ENCODE measurements at regions not wholly inside any gene's neighbourhood (a gene's known extent, or its start where the extent isn't known, plus 50 kb on each side); places are given as distances from the start of the nearest gene placed in this dataset.

DNA sequence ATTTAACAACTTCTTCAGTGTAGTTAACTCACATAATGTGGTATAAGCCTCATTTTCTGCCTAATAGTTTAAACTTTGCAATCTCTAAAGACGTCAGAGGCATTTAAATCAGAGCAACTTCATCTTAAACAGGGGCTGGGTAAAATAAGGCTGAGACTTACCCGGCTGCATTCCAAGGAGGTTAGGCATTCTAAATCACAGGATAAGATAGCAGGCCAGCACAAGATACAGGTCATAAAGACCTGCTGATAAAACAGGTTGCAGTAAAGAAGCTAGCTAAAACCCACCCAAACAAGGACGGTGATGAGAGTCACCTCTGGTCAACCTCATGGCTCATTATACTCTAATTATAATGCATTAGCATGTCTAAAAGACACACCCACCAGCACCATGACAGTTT, 115.6 kb upstream of the PKP2 start:
- Mint-ChIP-seq H3K27ac (no peak overlapping the region), H3K27me3 (peaks cover 0 to 2% of the 10 kb centered on the region in 2 donors), H3K9me3 (peaks cover 3 to 19% (median 12%) of the 10 kb centered on the region in 5 donors), H3K36me3 (no peaks in the 10 kb centered on the region), H3K4me3 (no peak overlapping the region), H3K4me1 (no peaks in the 10 kb centered on the region)
- ChIA-PET POLR2A (no interaction called here), CTCF (no interaction called here)
- H3K9me3 ChIP-seq (ENCODE audit: low read length), result no peaks in the 10 kb centered on the region
- H3K27ac ChIP-seq (ENCODE audit: low read depth, low read length), result no peak overlapping the region
- no peaks in the 10 kb centered on the region for H3K4me1 ChIP-seq (ENCODE audit: insufficient read depth, low read length)
- no peaks in the 10 kb centered on the region for H3K27me3 ChIP-seq (ENCODE audit: insufficient read depth, low read length, poor library complexity, severe bottlenecking)
- no peak for DNase-seq
- no peak overlapping the region for H3K4me3 ChIP-seq (ENCODE audit: low read length)
- no peaks in the 10 kb centered on the region for H3K36me3 ChIP-seq (ENCODE audit: insufficient read depth, low read length)

DNA sequence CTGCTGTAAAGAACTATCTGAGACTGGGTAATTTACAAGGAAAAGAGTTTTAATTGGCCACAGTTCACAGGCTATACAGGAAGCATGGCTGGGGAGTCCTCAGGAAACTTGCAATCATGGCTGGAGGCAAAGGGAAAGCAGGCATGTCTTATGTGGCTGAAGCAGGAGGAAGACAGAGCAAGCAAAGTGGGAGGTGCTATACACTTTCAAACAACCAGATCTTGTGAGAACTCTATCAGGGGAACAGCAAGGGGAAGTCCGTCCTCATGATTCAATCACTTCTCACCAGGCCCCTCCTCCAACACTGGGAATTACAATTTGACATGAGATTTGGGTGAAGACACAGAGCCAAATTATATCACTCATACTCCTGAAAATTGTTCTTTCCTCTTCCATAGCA, 109.5 kb upstream of the PKP2 start:
- peaks cover 0 to 1% of the 10 kb centered on the region in 2 donors for H3K27me3 Mint-ChIP-seq
- POLR2A ChIA-PET, result no interaction called here

DNA sequence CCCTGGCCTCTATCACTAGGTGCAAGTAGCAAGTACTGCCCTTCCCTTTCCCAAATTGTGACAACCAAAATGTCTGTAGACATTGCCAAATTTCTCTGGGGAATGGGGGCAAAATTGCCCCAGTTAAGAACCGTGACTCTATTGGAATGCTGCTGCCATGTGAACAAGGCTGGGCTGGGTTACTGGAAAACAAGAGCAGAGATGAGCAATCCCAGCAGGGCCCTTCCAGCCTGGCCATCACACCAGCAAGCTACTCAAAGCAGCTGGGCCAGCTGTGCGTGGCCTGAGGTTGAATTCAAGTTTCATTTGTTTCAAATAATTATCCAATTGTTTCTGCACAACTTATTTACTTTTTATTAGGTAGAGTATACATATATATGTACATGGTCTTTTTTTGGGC, 103.4 kb upstream of the PKP2 start:
- peaks cover 0 to 1% of the 10 kb centered on the region in 2 donors for H3K27me3 Mint-ChIP-seq
- H3K27ac Mint-ChIP-seq, result no peak overlapping the region
- no peak for DNase-seq
- Histone ChIP-seq H3K36me3 (ENCODE audit: insufficient read depth, low read length) (no peaks in the 10 kb centered on the region), H3K9me3 (ENCODE audit: low read length) (no peaks in the 10 kb centered on the region), H3K27me3 (ENCODE audit: insufficient read depth, low read length, poor library complexity, severe bottlenecking) (no peaks in the 10 kb centered on the region), H3K4me3 (ENCODE audit: low read length) (no peak overlapping the region), H3K4me1 (ENCODE audit: insufficient read depth, low read length) (no peaks in the 10 kb centered on the region), H3K27ac (ENCODE audit: low read depth, low read length) (no peak overlapping the region)
- ChIA-PET POLR2A (no interaction called here), CTCF (no interaction called here)
- no peak overlapping the region for H3K4me3 Mint-ChIP-seq
- H3K9me3 Mint-ChIP-seq, result peaks cover 0 to 13% (median 0%) of the 10 kb centered on the region in 5 donors
- no peaks in the 10 kb centered on the region for H3K36me3 Mint-ChIP-seq
- no peaks in the 10 kb centered on the region for H3K4me1 Mint-ChIP-seq

More for the DNA sequence above, 109.5 kb upstream of the PKP2 start:
- no peaks in the 10 kb centered on the region for H3K4me1 ChIP-seq (ENCODE audit: insufficient read depth, low read length)
- H3K9me3 ChIP-seq (ENCODE audit: low read length), result no peaks in the 10 kb centered on the region
- CTCF ChIA-PET, result no interaction called here
- Mint-ChIP-seq H3K4me3 (no peak overlapping the region), H3K9me3 (peaks cover 0 to 17% (median 6%) of the 10 kb centered on the region in 5 donors), H3K4me1 (no peaks in the 10 kb centered on the region), H3K27ac (peak overlapping the region in 1 of 8 donors; percentile 51), H3K36me3 (no peaks in the 10 kb centered on the region)
- H3K4me3 ChIP-seq (ENCODE audit: low read length), result no peak overlapping the region
- no peaks in the 10 kb centered on the region for H3K27me3 ChIP-seq (ENCODE audit: insufficient read depth, low read length, poor library complexity, severe bottlenecking)
- no peak for DNase-seq
- no peaks in the 10 kb centered on the region for H3K36me3 ChIP-seq (ENCODE audit: insufficient read depth, low read length)
- no peak overlapping the region for H3K27ac ChIP-seq (ENCODE audit: low read depth, low read length)

DNA sequence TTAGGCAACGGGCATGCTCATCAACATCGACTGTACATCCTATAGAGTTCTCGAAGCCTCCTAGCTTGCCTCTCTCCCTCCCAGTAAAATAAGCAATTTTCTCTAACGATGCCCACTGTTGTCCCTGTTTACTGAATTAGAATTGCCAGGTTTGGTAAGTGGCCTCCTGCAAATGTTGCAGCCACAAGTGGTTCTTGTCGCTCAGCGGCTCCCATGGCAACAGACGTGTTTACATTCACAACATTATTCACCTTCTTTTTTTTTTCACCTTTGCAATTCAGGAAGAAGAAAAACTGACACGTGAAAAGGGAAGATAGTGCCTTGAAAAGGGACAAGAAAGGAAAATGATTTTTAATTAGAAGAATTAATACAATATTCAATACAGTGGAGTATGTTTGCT, 100.9 kb upstream of the PKP2 start:
- Mint-ChIP-seq H3K27me3 (no peaks in the 10 kb centered on the region), H3K4me1 (no peaks in the 10 kb centered on the region), H3K27ac (no peak overlapping the region), H3K4me3 (no peak overlapping the region), H3K9me3 (peaks cover 0 to 7% (median 0%) of the 10 kb centered on the region in 5 donors), H3K36me3 (no peaks in the 10 kb centered on the region)
- H3K4me1 ChIP-seq (ENCODE audit: insufficient read depth, low read length), result no peaks in the 10 kb centered on the region
- ChIA-PET POLR2A (no interaction called here), CTCF (no interaction called here)
- H3K4me3 ChIP-seq (ENCODE audit: low read length), result no peak overlapping the region
- no peak overlapping the region for H3K27ac ChIP-seq (ENCODE audit: low read depth, low read length)
- no peaks in the 10 kb centered on the region for H3K27me3 ChIP-seq (ENCODE audit: insufficient read depth, low read length, poor library complexity, severe bottlenecking)
- no peaks in the 10 kb centered on the region for H3K9me3 ChIP-seq (ENCODE audit: low read length)
- no peaks in the 10 kb centered on the region for H3K36me3 ChIP-seq (ENCODE audit: insufficient read depth, low read length)
- no peak for DNase-seq

DNA sequence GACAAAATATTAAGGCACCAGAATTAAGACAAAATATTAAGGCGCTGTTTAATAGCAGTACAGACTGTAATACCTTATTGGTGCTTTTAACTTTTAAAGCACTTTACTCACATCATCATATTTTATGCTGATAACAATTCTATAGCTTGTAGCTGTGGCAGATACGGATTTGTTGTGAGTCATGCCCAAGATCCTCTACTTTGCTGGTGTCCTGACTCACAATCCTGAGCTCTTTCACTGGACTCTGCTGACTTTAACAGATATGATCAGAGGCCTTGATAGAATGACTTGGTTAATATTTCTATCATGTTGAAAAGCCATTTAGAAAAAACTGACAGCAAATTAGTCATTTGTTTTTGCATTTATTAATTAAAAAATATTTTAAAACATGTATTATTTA, 99.0 kb upstream of the PKP2 start:
- no peaks in the 10 kb centered on the region for H3K4me1 ChIP-seq (ENCODE audit: insufficient read depth, low read length)
- Mint-ChIP-seq H3K4me3 (no peak overlapping the region), H3K36me3 (no peaks in the 10 kb centered on the region), H3K9me3 (peaks cover 0 to 7% (median 0%) of the 10 kb centered on the region in 5 donors), H3K27ac (no peak overlapping the region), H3K27me3 (no peaks in the 10 kb centered on the region), H3K4me1 (no peaks in the 10 kb centered on the region)
- H3K36me3 ChIP-seq (ENCODE audit: insufficient read depth, low read length), result no peaks in the 10 kb centered on the region
- no peak overlapping the region for H3K27ac ChIP-seq (ENCODE audit: low read depth, low read length)
- DNase-seq, result no peak
- H3K27me3 ChIP-seq (ENCODE audit: insufficient read depth, low read length, poor library complexity, severe bottlenecking), result no peaks in the 10 kb centered on the region
- no peaks in the 10 kb centered on the region for H3K9me3 ChIP-seq (ENCODE audit: low read length)
- POLR2A ChIA-PET, result no interaction called here
- CTCF ChIA-PET, result no interaction called here
- H3K4me3 ChIP-seq (ENCODE audit: low read length), result no peak overlapping the region

DNA sequence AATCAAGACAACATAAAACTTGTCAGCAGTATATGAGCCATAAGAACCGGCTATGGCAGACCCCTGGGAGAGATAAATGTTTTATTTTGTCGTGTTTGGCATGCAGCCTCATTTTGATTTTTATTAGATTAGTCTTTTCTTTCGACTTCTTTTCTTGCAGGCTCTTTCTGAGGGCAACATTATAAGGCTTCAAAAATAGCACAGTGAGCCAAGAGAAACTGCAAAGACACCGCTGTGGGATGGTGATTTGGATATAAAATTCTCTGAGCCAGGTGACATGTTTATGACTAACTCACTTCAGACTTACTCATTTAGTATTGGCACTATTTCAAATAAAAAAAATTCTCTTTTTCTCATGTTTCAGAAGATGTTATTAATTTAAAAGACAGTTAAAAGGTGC, 96.8 kb upstream of the PKP2 start:
- Mint-ChIP-seq H3K4me3 (no peak overlapping the region), H3K4me1 (no peaks in the 10 kb centered on the region), H3K27ac (no peak overlapping the region), H3K27me3 (no peaks in the 10 kb centered on the region), H3K9me3 (peaks cover 0 to 7% (median 0%) of the 10 kb centered on the region in 5 donors), H3K36me3 (no peaks in the 10 kb centered on the region)
- DNase-seq, result no peak
- ChIA-PET CTCF (no interaction called here), POLR2A (no interaction called here)
- Histone ChIP-seq H3K27me3 (ENCODE audit: insufficient read depth, low read length, poor library complexity, severe bottlenecking) (no peaks in the 10 kb centered on the region), H3K9me3 (ENCODE audit: low read length) (no peaks in the 10 kb centered on the region), H3K27ac (ENCODE audit: low read depth, low read length) (no peak overlapping the region), H3K36me3 (ENCODE audit: insufficient read depth, low read length) (no peaks in the 10 kb centered on the region), H3K4me1 (ENCODE audit: insufficient read depth, low read length) (no peaks in the 10 kb centered on the region), H3K4me3 (ENCODE audit: low read length) (no peak overlapping the region)

DNA sequence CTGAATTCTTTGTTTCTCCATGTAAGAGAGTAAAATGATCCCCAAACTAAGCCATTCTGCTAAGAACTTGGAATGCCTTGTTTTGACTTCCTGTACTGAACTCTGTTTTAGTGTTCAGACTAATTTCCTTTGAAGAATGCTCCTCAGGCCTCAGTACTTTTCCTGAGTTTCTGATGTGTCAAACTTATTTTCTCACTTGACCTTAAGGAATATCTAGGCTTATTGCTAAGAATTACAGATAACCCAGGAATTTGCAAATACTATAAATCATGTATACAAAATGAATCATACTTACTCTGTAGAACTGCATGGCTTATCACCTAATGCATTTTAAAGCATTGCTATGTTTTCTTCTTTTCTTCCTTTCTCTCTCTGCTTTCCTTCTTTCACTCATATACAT, 93.1 kb upstream of the PKP2 start:
- H3K27ac Mint-ChIP-seq, result no peak overlapping the region
- ChIA-PET POLR2A (no interaction called here), CTCF (no interaction called here)
- Histone ChIP-seq H3K4me1 (ENCODE audit: insufficient read depth, low read length) (no peaks in the 10 kb centered on the region), H3K4me3 (ENCODE audit: low read length) (no peak overlapping the region), H3K9me3 (ENCODE audit: low read length) (no peaks in the 10 kb centered on the region), H3K27ac (ENCODE audit: low read depth, low read length) (no peak overlapping the region), H3K36me3 (ENCODE audit: insufficient read depth, low read length) (no peaks in the 10 kb centered on the region), H3K27me3 (ENCODE audit: insufficient read depth, low read length, poor library complexity, severe bottlenecking) (no peaks in the 10 kb centered on the region)
- no peak for DNase-seq
- H3K36me3 Mint-ChIP-seq, result no peaks in the 10 kb centered on the region
- H3K27me3 Mint-ChIP-seq, result no peaks in the 10 kb centered on the region
- H3K4me3 Mint-ChIP-seq, result no peak overlapping the region
- no peaks in the 10 kb centered on the region for H3K4me1 Mint-ChIP-seq
- no peaks in the 10 kb centered on the region for H3K9me3 Mint-ChIP-seq

DNA sequence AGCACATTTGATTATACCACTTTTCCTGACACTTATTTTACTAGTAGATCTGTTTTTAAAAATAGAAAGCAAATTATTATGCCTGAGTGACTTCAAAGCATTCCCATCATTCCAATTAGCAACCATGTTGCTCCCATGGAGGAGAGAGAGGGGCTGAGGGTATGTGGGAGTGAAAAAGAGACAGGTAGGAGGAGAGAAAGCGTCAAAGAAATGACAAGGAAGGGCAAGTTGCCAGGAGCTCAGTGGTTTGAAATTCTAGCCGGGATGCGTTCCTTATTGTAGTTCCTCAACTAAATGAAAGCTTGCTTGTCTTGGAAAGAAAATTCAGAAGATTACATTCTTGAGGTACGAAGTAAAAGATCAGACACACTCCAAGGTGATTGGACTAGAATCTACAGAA, 92.4 kb upstream of the PKP2 start:
- Histone ChIP-seq H3K9me3 (ENCODE audit: low read length) (no peaks in the 10 kb centered on the region), H3K27me3 (ENCODE audit: insufficient read depth, low read length, poor library complexity, severe bottlenecking) (no peaks in the 10 kb centered on the region), H3K36me3 (ENCODE audit: insufficient read depth, low read length) (no peaks in the 10 kb centered on the region), H3K4me3 (ENCODE audit: low read length) (no peak overlapping the region), H3K27ac (ENCODE audit: low read depth, low read length) (no peak overlapping the region), H3K4me1 (ENCODE audit: insufficient read depth, low read length) (no peaks in the 10 kb centered on the region)
- Mint-ChIP-seq H3K4me1 (no peaks in the 10 kb centered on the region), H3K27ac (no peak overlapping the region), H3K9me3 (no peaks in the 10 kb centered on the region), H3K36me3 (no peaks in the 10 kb centered on the region), H3K27me3 (no peaks in the 10 kb centered on the region), H3K4me3 (no peak overlapping the region)
- POLR2A ChIA-PET, result no interaction called here
- CTCF ChIA-PET, result no interaction called here
- DNase-seq, result no peak

DNA sequence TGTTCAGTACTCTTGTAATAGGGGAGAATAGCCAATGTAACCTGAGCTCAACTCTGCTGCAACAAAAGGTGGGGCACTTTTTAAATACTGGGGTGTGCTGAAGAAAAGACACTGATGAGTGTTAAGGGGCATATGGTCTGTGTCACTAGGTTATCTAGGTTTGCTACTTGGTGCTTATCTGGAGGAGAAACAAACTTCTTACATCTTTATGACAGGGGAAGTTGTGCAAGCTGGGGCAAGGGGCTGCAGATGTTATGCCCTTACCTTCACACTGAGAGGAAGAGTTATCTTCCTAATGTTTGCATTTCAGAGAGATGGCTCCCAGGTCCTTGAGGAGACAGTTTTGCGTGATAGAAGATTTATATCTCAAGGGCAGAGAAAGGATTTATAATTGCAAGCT, 90.9 kb upstream of the PKP2 start:
- Mint-ChIP-seq H3K4me3 (no peak overlapping the region), H3K4me1 (no peaks in the 10 kb centered on the region), H3K27ac (no peak overlapping the region), H3K27me3 (no peaks in the 10 kb centered on the region), H3K36me3 (no peaks in the 10 kb centered on the region), H3K9me3 (peaks cover 0 to 6% (median 0%) of the 10 kb centered on the region in 5 donors)
- Histone ChIP-seq H3K4me3 (ENCODE audit: low read length) (no peak overlapping the region), H3K27me3 (ENCODE audit: insufficient read depth, low read length, poor library complexity, severe bottlenecking) (no peaks in the 10 kb centered on the region), H3K4me1 (ENCODE audit: insufficient read depth, low read length) (no peaks in the 10 kb centered on the region), H3K27ac (ENCODE audit: low read depth, low read length) (no peak overlapping the region), H3K36me3 (ENCODE audit: insufficient read depth, low read length) (no peaks in the 10 kb centered on the region), H3K9me3 (ENCODE audit: low read length) (no peaks in the 10 kb centered on the region)
- ChIA-PET POLR2A (no interaction called here), CTCF (no interaction called here)
- no peak for DNase-seq

Measured in CD8-positive, alpha-beta memory T cell (primary cell).